Muscle of back (tissue), 3 donors: ENCODE measurements at regions not wholly inside any gene's neighbourhood (a gene's known extent, or its start where the extent isn't known, plus 50 kb on each side); places are given as distances from the start of the nearest gene placed in this dataset.
"Not testable (repeated sequence)": the region's sequence is repeated elsewhere in the genome, so short reads cannot be mapped to it uniquely, and the experiment has no call there.

Experiments used
- DNase-seq, 3 donors: peaks; one replicate each; pipeline versions ENCODE4 v3.0.0 to v3.0.0-alpha.2; 2013

DNA sequence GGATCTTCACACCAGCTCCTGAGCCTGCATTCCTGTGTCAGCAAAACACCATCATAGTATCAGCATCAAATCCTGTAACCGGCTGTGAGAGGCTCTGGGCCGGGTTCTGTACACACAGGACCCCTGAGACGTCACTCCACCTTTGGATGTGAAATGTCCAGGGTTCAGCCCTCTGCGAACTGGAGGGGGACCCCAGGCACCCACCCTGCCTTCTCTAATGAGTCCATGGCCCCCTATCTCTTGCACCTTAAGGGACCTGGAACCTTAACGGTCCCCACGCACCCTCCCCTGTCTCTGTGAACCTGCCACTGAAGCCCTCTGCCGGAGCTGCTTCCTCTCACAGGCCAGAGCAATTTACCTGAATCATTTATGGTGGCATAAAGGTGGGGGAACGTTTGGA, 257.8 kb downstream of the NPHP4 start:
- DNase-seq = no peak

DNA sequence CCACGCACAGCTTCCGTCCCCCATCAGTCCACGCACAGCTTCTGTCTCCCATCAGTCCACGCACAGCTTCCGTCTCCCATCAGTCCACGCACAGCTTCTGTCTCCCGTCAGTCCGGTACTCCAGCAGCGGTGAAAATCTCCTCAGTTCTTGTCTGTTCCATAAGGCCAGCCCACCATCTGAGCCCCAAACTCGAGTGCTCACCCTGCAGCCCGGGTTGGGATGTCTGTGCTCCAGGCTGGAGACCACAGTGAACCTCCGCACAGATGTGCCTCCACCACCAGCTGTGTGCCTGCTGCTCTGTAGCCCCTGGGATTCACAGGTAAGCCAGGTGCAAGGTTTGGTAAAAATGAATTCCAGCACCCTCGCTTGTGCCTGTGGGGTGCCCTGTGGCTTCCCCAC, 258.6 kb downstream of the NPHP4 start:
- DNase-seq = no peak

DNA sequence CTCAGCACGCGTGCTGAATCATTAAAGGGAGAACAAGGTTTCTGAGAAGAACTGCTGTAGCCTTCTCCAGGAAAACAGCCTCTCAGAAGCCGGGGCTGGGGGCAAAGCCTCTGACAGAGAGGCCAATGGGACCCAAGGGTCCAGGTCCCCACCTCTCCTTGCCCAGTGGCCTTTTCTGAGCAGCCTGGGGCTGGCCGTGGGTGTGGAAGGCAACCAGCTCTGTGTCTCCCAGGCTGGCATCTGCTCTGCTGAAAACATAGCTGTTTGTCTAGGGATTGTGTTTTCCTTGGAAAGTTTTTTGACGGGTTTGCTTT, 261.2 kb downstream of the NPHP4 start:
- DNase-seq = no peak

DNA sequence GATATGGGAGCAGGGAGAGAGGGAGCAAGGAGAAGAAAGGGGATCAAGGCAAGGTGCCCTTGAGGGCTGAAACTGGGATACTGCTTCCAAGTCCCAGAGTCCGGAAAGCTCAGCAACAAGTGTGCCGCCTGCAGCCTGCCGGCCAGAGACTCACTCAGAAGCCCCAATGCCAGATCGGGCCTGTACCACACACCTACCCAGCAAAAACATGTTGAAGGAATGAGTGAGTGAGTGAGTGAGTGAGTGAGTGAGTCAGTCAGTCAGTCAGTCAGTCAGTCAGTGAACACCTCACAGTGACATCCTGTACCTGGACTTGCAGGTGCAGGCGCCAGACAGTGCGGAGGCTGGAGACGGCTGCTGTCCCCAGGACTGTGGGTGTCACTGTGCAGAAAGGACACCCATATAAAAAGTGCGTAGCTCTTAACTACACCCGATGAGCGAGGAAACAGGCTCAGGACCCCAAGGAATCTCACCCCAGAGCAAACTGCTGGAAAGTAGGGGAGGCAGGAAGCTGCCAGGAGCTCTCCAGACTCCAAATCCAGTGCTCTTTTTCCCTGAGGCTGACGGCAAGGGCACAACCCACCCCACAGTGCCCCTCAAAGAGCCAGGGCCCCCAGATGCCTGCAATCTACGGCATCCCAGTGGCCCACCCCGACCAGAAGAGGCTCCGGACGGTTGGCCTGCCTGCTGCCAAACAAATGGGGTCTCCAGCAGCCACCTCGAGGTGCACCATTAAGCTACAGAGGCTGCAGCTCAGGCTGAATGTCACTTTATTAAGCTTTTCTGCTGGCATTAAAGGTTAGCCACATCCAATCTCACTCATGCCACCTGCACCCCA, 261.7 kb downstream of the NPHP4 start:
- no peak for DNase-seq

DNA sequence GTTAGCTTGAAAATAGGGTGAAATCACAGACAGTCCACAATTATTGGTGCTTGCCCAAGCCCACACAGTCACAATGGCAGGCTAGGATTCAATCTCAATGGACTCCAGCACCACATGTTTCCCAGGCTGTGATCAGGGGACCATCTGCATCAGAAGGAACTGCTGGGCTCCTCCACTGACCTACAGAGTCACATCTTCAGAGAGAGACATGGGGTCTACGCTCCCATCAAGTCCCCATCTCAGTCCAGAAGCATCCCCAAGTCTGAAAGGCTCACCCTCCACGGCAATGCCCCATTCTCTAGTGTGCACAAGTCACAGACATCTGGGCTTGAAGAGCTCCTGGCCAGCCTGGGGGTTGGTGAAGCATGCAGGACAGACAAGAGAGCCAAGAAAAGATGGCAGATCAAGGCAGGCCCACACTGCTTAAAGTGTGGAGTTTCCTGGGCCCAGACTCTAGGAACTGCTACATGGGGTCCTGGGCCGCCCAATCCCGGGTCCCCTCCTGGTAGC, 262.5 kb downstream of the NPHP4 start:
- no peak for DNase-seq

DNA sequence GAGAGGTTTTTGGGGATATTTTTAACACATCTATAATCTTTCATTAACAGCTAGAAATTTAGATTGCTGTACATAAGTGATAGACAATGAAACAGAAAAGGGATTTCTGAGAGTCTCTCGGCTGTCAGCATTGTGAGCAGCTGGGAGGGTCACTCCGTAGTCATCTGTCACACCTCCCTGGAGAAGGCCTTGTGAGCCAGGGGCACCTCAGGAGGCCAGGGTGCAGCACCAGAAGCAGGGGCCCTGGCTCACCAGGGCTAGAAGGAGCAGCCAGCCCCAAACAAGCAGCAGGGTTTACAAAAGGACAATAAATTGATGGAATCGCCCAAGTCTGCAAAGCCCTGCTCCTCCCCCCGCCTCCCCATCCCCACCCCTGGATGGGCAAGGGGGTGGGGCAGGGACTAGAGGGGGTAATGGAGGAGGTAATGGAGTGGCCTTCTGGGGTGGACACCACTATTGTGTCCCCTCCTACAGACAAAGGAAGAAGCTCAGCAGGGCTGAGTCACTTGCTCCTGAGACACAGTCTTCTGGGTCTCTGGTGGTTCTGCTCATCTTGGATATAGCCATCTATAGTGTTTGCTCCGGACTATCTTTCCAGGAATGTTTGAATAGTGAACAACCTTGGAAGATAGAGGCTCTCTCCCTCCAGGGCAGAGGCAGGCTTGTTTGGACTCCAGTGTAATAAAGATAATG, 263.4 kb downstream of the NPHP4 start:
- DNase-seq = no peak

DNA sequence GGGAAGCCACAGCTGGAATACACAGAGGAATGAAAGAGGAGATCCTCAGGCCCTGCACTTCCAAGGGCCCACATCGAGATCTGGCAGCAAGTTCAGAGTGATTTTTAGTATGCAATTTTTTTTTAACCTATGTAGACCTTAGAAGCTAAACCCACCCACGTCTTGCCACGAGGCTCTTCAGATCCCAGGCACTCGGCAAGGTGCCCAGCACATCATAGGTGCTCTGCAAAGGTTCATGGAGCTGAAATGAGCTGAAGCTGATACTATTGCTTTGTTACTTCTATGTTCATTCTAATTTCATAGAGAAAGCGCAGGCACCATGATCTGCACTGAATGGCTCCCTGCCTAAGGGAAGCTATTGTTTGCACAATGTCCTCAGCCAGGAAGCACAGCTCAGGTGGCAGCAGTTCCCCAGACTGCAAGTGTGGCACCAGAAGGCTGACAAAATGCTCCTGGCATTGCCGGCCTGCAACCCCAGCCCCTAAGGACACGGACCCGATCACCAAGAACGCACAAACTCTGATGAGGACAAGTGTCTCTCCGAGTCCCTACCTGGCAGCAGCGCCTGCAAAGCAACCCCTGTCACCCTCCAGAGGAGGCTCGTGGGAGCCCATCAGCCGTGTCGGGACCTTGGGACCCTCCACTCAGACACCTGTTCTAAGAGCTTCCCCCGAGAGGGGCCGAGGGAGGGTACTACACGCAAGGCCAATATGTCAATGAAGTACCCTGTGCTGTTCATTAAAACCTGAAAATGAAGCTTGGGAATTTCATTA, 264.2 kb downstream of the NPHP4 start:
- DNase-seq = no peak

DNA sequence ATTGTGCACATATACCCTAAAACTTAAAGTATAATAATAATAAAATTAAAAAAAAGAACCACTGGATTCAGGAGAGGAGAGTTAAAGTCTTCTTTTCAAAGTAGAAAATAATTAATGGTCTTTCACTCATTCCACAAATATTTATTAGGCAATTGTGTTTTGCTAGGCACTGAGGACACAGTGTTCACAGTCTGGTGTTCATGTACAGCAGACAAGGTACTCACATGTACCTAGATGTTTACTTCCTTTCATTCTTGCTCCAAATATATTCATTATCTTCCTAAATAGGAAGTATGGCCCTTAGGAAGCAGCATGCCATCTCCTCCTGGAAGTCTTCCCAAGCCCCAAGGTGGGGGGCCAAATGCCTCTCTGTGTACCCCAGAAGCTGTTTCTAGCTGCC, 265.0 kb downstream of the NPHP4 start:
- DNase-seq = no peak

DNA sequence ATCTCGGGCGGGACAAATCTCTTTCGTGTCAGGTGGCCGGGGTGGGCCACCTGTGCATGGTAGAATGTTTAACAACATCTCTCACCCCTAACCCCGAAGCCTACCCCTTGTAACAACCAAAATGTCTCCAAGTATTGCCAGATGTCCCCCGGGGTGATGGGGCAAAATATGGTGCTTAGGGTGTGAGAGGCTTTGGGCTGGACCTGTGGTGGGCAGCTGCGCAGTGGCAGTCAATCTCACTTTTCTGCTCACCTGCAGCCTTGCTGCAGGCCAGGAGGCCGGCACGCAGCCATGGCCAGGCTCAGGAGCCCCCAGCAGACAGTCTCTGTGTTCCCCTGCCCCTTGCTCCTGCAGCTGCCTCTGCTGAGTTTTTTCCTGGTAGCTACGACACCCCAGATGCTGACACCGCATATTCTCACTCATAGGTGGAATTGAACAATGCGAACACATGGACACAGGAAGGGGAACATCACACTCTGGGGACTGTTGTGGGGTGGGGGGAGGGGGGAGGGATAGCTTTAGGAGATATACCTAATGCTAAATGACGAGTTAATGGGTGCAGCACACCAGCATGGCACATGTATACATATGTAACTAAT, 265.5 kb downstream of the NPHP4 start:
- DNase-seq = not testable (repeated sequence)

DNA sequence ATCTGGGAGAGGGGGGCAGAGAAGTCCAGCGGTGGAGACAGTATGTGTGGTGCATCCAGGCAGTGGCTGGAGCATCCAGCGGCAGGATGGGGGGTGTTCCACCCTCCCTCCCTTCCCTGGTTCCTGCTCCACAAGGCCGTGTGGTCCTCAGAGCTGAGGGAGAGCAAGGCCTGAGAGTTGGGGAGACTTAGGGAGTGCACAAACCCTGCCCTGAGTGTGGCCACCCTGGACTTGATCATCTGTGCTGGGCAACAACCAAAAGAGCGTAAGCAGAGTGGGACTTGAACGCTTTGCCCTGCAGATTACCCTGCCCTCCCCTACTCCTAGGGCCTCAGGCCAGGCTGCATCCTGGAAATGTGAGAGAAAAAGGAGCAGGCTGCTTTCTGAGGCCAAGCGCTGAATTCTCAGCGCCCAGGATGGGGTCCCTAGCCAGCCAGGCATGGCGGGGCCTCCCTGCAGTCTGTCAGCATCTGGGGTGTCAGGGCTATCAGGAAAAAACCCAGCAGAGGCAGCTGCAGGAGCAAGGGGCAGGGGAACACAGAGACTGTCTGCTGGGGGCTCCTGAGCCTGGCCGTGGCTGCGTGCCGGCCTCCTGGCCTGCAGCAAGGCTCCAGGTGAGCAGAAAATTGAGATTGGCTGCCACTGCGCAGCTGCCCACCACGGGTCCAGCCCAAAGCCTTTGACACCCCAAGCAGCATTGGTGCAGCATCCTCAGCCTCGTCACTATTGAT, 266.2 kb downstream of the NPHP4 start:
- DNase-seq = no peak

DNA sequence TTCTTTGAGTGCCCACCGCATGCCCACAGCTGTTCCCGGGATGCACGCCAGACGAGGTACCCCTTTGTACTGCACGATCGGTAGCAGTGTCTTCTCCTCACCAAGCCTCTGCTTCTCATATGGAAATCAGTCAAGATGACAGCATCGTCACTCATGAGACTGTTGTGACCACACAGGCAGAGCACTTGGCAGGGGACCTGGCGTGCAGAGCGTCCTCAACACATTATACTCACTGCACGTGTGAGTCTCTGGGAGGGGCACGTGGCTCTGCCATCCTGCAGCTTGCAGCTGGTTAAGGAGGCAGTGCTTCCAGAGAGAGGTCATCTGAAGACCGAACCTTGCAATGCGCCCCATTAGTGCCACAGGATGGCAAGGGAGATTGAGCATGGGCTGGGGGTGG, 266.8 kb downstream of the NPHP4 start:
- no peak for DNase-seq

DNA sequence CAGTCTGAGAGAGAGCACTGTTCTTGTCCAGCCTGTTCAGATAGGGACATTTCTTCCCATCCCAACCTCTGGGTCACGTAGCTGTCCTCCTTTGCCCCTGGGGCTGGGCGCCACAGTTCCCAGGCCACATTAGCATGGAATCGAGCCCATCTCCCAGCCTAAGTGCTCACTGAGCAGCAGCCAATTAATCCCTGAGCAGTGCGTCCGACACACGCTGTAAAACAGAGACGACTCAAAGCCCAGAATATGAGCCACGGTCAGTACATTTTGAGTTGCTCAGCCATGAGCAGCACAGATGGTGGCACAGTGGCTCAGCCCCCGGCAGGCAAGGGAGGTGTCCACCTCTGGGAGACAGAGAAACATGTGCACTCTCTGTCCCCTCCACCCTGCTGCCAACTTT, 267.4 kb downstream of the NPHP4 start:
- DNase-seq = no peak

DNA sequence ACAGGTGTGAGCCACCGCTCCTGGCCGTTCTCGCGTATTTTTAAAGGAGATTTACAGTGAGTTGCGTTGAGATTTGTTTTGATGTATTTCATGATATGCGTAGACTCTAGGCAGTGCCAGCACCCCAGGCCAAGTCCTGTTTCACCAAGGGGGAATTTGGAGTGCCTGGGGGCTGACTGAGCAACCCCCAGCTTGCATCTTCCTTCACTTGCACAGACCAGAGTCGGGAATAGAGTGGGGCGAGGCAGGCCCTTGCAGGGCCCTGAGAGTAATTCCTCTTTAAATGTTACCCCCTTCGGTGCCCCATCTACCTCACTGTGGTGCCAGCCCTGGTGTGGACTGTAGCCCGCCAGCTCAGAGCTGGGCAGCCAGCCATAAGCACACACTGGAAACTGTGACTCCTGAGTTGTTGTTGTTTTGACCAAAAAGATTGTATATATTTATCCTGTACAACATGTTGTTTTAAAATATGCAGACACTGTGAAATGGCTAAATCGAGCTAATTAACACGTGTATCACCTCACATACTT, 269.5 kb downstream of the NPHP4 start:
- DNase-seq = no peak

DNA sequence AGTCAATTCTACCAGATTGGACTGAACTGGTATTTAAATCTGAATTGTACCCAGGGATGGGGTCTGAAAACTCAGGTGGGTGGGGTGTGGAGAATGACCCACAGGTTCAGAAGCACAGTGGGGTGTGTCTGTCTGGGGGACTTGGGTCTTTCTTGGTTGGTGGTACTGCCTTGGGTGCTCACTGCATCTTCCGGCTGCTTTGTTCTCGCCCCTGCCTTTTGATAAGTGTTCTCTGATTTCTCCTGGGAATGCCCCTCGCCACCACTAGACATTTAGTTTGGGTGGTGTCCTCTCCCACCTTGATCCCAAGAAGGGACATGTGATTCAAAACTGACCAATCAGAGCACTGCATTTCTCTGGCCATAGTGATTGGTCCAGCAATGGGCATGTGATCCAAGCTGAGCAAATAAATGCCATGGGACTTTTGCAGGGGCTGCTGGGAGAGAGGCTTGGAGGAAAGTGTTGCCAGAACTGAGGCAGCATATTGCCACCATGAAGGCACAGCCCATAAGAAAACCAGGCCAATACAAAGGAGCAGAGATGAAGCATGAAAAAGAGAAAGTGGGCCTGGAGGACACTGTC, 270.5 kb downstream of the NPHP4 start:
- DNase-seq = no peak

DNA sequence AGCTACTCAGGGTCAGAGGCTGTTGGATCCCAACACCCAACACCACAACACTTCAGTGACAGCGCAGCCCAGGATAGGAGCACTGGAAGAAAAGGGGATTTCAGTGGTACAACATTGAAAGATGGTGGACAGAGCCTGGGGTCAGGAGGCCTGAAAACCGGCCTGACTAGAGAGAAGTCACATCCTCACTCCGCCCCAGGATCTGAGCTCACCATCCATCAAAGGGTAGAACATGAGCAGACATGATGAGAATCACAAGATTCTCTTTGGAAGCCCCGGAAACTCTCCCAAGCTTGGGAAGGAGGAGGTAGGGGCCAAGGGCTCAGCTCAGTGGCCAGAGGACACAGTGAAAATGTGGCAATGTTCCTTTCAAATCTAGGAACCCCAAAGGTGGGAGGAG, 271.3 kb downstream of the NPHP4 start:
- DNase-seq = no peak

DNA sequence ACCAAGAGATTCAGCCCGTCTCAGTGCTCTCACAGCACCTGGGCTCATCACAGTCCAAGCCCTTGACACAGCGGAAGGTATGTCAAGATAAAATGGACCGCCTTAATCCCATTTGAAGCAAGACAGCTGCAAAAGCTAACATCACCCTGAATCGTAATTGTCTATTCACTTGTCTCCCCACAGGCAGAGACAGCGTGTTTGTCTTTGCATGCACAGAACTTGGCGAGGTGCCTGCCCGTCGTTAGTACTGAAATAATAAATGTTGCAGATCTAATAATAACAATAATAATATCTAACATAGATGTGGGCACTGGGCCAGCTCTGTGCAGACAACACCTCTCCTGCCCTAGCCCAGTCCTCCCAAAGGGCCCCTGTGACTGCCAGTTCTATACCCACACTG, 271.7 kb downstream of the NPHP4 start:
- DNase-seq = no peak

DNA sequence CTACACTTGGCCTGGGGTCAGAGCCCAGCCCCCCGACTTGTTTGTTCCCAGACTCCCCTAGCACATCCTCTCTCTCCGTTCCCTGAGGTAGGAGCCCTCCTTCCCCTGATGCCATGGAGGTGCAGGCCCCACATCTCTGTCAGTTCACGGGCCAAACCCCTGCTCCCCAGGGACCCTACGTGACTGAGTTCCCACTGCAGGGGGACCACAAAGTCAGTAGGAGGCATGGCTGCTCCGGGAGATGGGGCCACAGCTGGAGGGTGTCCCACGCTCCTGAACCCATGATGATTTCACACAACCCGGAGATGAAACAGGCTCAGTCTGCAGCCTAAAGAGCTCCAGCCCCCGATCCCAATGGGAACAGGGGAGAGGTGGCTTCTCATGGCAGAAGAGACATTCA, 272.2 kb downstream of the NPHP4 start:
- DNase-seq = no peak

DNA sequence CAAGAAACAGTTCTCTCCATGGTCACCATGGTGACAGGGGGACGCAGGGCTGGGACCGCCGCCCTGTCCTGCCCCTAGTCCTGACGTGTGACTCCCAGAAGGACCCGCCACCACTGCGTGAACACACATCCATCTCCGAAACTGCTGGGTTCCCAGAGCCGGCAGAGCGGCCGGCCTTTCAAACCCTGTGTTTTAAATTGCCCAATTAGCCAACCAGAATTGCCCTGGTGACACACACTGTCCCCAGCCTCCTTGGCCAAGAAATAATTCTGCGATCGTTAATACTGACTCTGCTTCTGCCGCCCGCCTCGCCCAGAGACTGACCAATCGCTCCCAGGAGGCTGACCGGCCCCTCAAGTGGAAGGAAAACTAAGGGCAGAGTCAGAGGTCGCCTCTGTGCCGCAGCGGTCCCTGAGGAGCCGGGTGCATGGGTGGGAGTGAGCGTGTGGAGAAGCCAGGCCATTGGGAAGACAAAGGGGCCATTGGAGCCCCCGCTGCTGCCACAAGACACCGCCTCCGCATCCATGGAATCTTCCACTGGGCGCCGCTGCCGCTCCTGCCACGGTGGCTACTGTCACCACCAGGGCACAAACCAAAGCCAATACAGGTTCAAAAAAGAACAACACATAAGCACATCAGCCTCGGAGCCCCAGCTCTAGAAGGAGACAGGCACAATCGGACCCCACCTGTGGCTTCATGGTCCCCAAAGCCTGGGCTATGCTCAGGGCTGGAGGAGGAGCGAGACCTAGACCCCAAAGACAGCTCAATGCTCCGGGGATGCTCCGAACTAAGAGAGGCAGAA, 273.2 kb downstream of the NPHP4 start:
- no peak for DNase-seq

DNA sequence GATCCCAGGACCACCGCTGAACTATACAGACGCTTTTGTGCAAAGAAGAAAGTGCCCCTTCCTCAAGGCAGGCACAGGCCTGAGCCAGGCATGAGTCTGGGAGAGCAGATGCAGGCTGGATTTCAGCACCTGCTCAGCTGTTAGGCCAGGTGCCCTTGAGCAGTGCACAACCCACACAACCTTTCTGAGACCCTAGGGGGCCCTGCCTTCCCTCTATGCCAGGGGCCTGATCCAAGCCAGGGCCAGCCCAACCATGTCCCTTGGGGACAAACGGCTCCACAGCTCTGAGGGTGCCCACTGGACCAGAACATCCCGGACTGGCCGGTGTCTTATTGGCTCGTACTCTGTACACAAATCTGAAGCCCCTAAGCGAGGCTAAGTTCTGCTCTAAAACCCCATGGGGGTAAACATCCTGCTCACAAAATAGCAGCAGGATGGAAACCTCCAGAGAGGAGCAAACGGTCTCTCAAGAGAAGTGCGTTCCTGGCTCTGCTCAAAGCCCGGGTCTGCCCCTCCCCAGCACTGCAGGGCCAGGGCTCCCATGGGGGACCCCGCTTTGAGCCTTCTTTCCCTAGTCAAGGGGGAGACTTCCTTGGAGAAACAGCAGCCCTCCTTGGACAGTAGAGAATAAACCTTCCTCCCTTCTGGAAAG, 275.1 kb downstream of the NPHP4 start:
- no peak for DNase-seq

DNA sequence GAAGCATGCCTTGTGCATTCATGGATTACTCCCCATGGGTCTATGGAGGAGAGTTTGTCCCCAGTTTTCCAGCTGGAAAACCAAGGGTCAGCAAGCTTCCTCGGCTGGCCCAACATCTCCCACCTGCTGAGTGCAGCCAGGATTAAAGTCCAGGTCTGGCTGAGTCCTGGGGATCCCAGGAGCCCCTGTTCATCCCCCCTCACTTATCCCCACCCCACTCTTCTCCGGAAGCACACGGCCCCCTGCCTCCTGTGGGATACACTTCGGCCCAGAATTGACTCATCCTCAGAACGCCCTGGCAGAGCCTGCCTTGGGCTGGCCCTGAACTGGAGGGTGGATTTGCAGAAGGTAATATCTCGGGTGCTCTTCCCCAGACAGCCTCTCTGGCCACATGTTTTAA, 276.1 kb downstream of the NPHP4 start:
- no peak for DNase-seq
